Activated CD8-positive, alpha-beta T cell treated with anti-CD3 and anti-CD28 coated beads for 36 hours (primary cell): ENCODE measurements at regions not wholly inside any gene's neighbourhood (a gene's known extent, or its start where the extent isn't known, plus 50 kb on each side); places are given as distances from the start of the nearest gene placed in this dataset.

Experiments
- ATAC-seq: fragments of 200-7000 bp; cut with Tn5 transposase; one replicate; pipeline ENCODE4 v1.10.0; 2021; ENCODE audit warnings: mild to moderate bottlenecking, moderate library complexity
- CTCF ChIA-PET: fragments of 350-600 bp; sonication (Branson Sonifier 250); formaldehyde crosslinking; loops from one replicate; lab custom pipeline; 2021; ENCODE audit warnings: antibody characterized with exemption; lab: Charles Lee
- POLR2A ChIA-PET: fragments of 350-600 bp; sonication (Branson Sonifier 250); formaldehyde crosslinking; loops from one replicate; lab custom pipeline; 2021; ENCODE audit warnings: antibody characterized with exemption; lab: Charles Lee
- DNase-seq: peaks from one replicate; pipeline ENCODE4 v3.0.0-alpha.2; 2020
- H3K27ac Mint-ChIP-seq: one replicate; pipeline ENCODE4 v1.8.0; 2021; ENCODE audit warnings: mild to moderate bottlenecking, mixed read lengths
- H3K27me3 Mint-ChIP-seq: one replicate; pipeline ENCODE4 v1.8.0; 2021; ENCODE audit warnings: mixed read lengths
- H3K36me3 Mint-ChIP-seq: one replicate; pipeline ENCODE4 v1.8.0; 2021; ENCODE audit warnings: low read depth, mixed read lengths
- H3K4me1 Mint-ChIP-seq: one replicate; pipeline ENCODE4 v1.8.0; 2021; ENCODE audit warnings: low read depth, mixed read lengths
- H3K4me3 Mint-ChIP-seq: one replicate; pipeline ENCODE4 v1.8.0; 2021; ENCODE audit warnings: mild to moderate bottlenecking, moderate library complexity, mixed read lengths
- H3K9me3 Mint-ChIP-seq: one replicate; pipeline ENCODE4 v1.8.0; 2021; ENCODE audit warnings: mixed read lengths
- CTCF ChIP-seq: fragments of 200-600 bp; IDR thresholded peaks from one replicate; pipeline ENCODE4 v1.8.0; 2022; ENCODE audit warnings: antibody characterized with exemption, mild to moderate bottlenecking
- intact Hi-C: fragments of 100-400 bp; cut with micrococcal nuclease; formaldehyde crosslinking; loops from one replicate; pipeline ENCODE4 v1.10.0; 2022

- ChIA-PET CTCF (no interaction called here), POLR2A (no interaction called here)
- H3K27me3 Mint-ChIP-seq: no peaks in the 10 kb centered on the region
- no peaks in the 10 kb centered on the region for H3K4me1 Mint-ChIP-seq
- ATAC-seq: no peak
- H3K36me3 Mint-ChIP-seq: no peaks in the 10 kb centered on the region
- intact Hi-C loops: no loop called here
- no peak overlapping the region for H3K4me3 Mint-ChIP-seq
- no peak overlapping the region for H3K27ac Mint-ChIP-seq
- TF ChIP-seq CTCF: no peak
- DNase-seq: no peak
- H3K9me3 Mint-ChIP-seq: peaks cover 2% of the 10 kb centered on the region
These were observed 136.5 kb upstream of the ZC3H11B start for GRCh38 chr1:219749370-219749769.

DNA sequence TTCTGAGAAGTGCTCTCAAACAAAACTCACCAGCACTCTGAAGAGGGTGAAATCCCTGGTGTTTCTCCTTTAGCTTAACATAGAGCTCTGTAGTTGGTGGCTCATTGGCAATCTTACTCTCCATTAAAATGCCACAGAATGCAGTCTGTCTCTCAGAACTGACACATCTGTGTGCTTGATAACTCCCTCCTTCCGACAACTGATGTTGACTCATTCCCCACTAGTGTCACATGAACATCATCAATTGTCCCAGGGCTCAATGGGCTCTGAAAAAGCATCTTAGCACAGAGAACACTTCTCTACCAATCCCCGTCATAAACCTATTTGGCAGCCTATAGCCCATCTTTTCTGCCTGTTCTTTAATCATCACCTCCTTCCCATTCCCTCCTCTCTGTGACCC is 133.2 kb upstream of the ZC3H11B start:
- intact Hi-C loops: no loop called here

DNA sequence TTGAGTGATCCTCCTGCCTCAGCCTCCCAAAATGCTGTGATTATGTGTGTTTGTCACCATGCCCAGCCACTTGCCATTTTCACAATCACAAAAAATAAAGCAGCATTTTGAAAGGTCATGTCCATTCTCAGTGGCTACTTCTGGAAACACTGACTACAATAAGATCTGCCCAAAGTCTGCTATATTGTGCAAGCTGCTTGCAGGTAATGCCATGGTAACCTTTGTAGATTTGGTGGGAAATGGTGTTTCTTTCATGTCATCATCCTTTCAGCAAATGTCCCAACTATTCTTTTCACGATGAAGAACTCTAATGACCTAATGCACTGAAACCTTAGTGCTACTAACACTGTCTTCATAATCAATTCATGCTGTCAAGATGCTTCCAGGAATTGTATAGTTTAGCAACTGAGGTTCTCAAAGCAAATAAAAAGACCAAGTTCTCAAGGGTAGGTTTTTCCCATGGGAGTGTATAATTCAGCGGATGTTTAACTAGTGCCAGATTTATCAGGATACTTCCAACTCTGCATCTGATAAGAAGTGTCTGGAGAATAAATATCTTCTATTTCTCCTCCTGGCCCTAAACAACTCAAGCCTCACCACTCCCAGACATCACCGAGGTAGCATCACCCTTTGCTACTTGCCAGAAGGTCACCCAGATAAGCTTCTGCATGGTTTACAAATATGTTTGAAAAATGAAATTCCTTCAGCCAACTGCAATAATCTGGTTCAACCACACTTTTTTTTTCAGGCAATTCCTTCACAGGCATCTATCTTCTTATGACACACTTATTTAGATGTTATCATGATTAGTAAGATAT is 132.0 kb upstream of the ZC3H11B start:
- Mint-ChIP-seq H3K4me1 (no peaks in the 10 kb centered on the region), H3K27me3 (no peaks in the 10 kb centered on the region), H3K9me3 (peaks cover 5% of the 10 kb centered on the region), H3K4me3 (no peak overlapping the region), H3K27ac (no peak overlapping the region), H3K36me3 (no peaks in the 10 kb centered on the region)
- intact Hi-C loops: no loop called here
- no peak for DNase-seq
- CTCF ChIA-PET: no interaction called here
- no peak for ATAC-seq
- POLR2A ChIA-PET: interaction anchor here (0.6 kb wide), 1 partner anchor 54 kb away, joined by 3 read pairs; no protein-coding TSS in a partner anchor
- no peak for TF ChIP-seq CTCF

More for the DNA sequence above, 133.2 kb upstream of the ZC3H11B start:
- Mint-ChIP-seq H3K36me3 (no peaks in the 10 kb centered on the region), H3K27me3 (no peaks in the 10 kb centered on the region), H3K27ac (no peak overlapping the region), H3K4me1 (no peaks in the 10 kb centered on the region), H3K4me3 (no peak overlapping the region), H3K9me3 (peaks cover 5% of the 10 kb centered on the region)
- POLR2A ChIA-PET: no interaction called here
- DNase-seq (no peak), ATAC-seq (no peak)
- CTCF ChIA-PET: no interaction called here
- TF ChIP-seq CTCF: no peak

DNA sequence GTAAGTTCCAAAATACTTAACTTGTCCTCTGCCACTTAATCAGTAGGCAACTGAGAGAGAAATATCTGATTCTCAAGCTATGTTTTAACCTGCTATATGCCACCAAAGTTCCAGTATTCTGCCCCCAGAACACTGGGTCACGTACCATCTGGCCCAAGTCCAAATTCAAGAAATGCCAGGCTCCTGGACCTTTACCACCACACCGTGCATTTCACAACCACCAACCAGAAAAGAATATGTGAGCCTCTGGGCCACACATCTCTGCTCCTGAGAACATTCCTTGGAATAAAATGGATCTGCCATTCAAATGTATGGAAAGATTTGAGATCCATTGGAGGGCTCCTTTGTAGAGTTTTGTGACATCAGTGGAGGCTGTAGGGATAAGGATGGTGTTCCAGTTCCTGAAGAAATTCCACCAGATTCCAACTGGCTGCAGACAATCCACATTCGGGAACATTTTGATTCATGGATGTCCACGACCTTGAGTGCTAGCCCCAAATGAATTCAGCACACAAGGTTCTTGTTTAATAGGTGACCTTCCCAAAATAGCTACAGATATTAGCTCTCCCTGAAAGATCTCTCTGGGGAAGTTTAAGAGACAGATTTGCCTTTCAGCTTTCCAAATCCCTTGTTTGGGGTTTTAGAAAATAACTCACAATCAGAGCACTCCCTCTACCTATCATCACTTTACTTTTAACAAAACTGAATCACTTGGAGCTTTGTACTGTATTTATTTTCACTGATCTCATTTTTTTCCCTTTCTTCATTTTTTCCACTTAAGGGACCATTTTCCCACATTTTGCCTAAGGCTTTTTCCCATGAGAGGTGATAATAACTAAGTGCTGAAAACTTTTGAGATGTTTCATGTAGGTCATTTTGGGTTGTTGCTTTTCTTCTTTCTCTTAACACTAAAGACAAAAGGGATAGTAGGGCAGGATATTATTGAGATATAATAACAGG is 128.4 kb upstream of the ZC3H11B start:
- Mint-ChIP-seq H3K4me1 (no peaks in the 10 kb centered on the region), H3K27ac (no peak overlapping the region), H3K4me3 (no peak overlapping the region), H3K36me3 (no peaks in the 10 kb centered on the region), H3K27me3 (no peaks in the 10 kb centered on the region), H3K9me3 (peaks cover 5% of the 10 kb centered on the region)
- POLR2A ChIA-PET: no interaction called here
- ATAC-seq (no peak), DNase-seq (no peak)
- intact Hi-C loops: no loop called here
- CTCF ChIA-PET: interaction anchor here (1.0 kb wide), 1 partner anchor 30 kb away, joined by 3 read pairs; no protein-coding TSS in a partner anchor
- TF ChIP-seq CTCF: no peak
